ENCODE measurements at regions not wholly inside any gene's neighbourhood (a gene's known extent, or its start where the extent isn't known, plus 50 kb on each side); places are given as distances from the start of the nearest gene placed in this dataset.

- TF ChIP-seq CTCF (optimal IDR thresholded peaks at IDR 0.05 in 1 of 3, IDR thresholded peaks at IDR 0.05 in 1 of 3, conservative IDR thresholded peaks at IDR 0.05 in 1 of 3; ENCODE audit: extremely low read depth in 1 of 3, insufficient read depth in 2 of 3, low read length in 3 of 3) = no peak
- TF ChIP-seq EZH2 (IDR thresholded peaks at IDR 0.05; ENCODE audit: low read length) = no peak
Measured at GRCh38 chr5:86716121-86716520, 98.4 kb downstream of the COX7C start.
